WTC11 (cell line): ENCODE measurements at regions not wholly inside any gene's neighbourhood (a gene's known extent, or its start where the extent isn't known, plus 50 kb on each side); places are given as distances from the start of the nearest gene placed in this dataset.

Source experiments
- ATAC-seq: fragments of 200-7000 bp; cut with Tn5 transposase; 2 replicates; pipeline ENCODE4 v1.10.0; 2021; ENCODE audit warnings: mild to moderate bottlenecking, moderate library complexity
- CTCF ChIA-PET: fragments of 300-600 bp; sonication (Branson Sonifier 250); formaldehyde crosslinking; loops from one replicate; lab custom pipeline; 2021; ENCODE audit warnings: antibody characterized with exemption; lab: Charles Lee
- POLR2A ChIA-PET: fragments of 350-600 bp; sonication (Branson Sonifier 250); formaldehyde crosslinking; loops from one replicate; lab custom pipeline; 2021; ENCODE audit warnings: antibody characterized with exemption; lab: Charles Lee
- DNase-seq: peaks from one replicate; pipeline ENCODE4 v3.0.0; 2021; ENCODE audit warnings: low spot score
- H3K27ac Mint-ChIP-seq: 2 replicates; pipeline ENCODE4 v1.8.0; 2021; ENCODE audit warnings: mixed read lengths
- H3K27me3 Mint-ChIP-seq: 2 replicates; pipeline ENCODE4 v1.8.0; 2021; ENCODE audit warnings: low read depth, mild to moderate bottlenecking, moderate library complexity, mixed read lengths
- H3K36me3 Mint-ChIP-seq: 2 replicates; pipeline ENCODE4 v1.8.0; 2021; ENCODE audit warnings: mixed read lengths
- H3K4me1 Mint-ChIP-seq: 2 replicates; pipeline ENCODE4 v1.8.0; 2022; ENCODE audit warnings: mixed read lengths
- H3K4me3 Mint-ChIP-seq: 2 replicates; pipeline ENCODE4 v1.8.0; 2021; ENCODE audit warnings: mild to moderate bottlenecking, moderate library complexity, mixed read lengths
- H3K9me3 Mint-ChIP-seq: 2 replicates; pipeline ENCODE4 v1.8.0; 2021; ENCODE audit warnings: mixed read lengths
- ATF3 ChIP-seq: sonication (generic); formaldehyde crosslinking; conservative IDR thresholded peaks from 2 replicates; pipeline ENCODE4 v1.8.1; 2022; ENCODE audit warnings: mild to moderate bottlenecking, missing genetic modification reagents
- E2F5 ChIP-seq: sonication (generic); formaldehyde crosslinking; IDR thresholded peaks from 2 replicates; pipeline ENCODE4 v1.8.1; 2022; ENCODE audit warnings: mild to moderate bottlenecking, moderate library complexity, missing genetic modification reagents
- ERG ChIP-seq: fragments of 250-450 bp; sonication (Bioruptor Pico); IDR thresholded peaks from 2 replicates; pipeline ENCODE4 v1.8.0; 2021; ENCODE audit warnings: mild to moderate bottlenecking
- FOXP4 ChIP-seq: sonication (generic); formaldehyde crosslinking; IDR thresholded peaks from 2 replicates; pipeline ENCODE4 v1.8.0; 2022; ENCODE audit warnings: mild to moderate bottlenecking, missing genetic modification reagents
- GTF2I ChIP-seq: fragments of 250-450 bp; sonication (Bioruptor Pico); conservative IDR thresholded peaks from 2 replicates; pipeline ENCODE4 v1.4.0; 2021; ENCODE audit warnings: mild to moderate bottlenecking
- IRF2 ChIP-seq: sonication (generic); formaldehyde crosslinking; IDR thresholded peaks from 2 replicates; pipeline ENCODE4 v1.8.0; 2022; ENCODE audit warnings: low read depth, missing genetic modification reagents, borderline replicate concordance
- KAT7 ChIP-seq: sonication (generic); formaldehyde crosslinking; IDR thresholded peaks from 2 replicates; pipeline ENCODE4 v1.8.1; 2023; ENCODE audit warnings: missing genetic modification reagents, mild to moderate bottlenecking, borderline replicate concordance
- MAX ChIP-seq: sonication (generic); formaldehyde crosslinking; IDR thresholded peaks from 2 replicates; pipeline ENCODE4 v1.8.0; 2022; ENCODE audit warnings: mild to moderate bottlenecking, missing genetic modification reagents
- NFATC4 ChIP-seq: fragments of 250-450 bp; sonication (Bioruptor Pico); IDR thresholded peaks from 2 replicates; pipeline ENCODE4 v1.9.0; 2021; ENCODE audit warnings: mild to moderate bottlenecking
- NFE2L1 ChIP-seq: sonication (generic); formaldehyde crosslinking; IDR thresholded peaks from 2 replicates; pipeline ENCODE4 v1.8.1; 2023; ENCODE audit warnings: missing genetic modification reagents
- NFYB ChIP-seq: sonication (generic); formaldehyde crosslinking; conservative IDR thresholded peaks from 2 replicates; pipeline ENCODE4 v1.8.0; 2022; ENCODE audit warnings: low read depth, missing genetic modification reagents
- NR1H2 ChIP-seq: sonication (generic); formaldehyde crosslinking; IDR thresholded peaks from 2 replicates; pipeline ENCODE4 v1.9.0; 2021; ENCODE audit warnings: mild to moderate bottlenecking, moderate library complexity, missing genetic modification reagents
- NR2C2 ChIP-seq: sonication (generic); formaldehyde crosslinking; IDR thresholded peaks from 2 replicates; pipeline ENCODE4 v1.8.0; 2022; ENCODE audit warnings: mild to moderate bottlenecking, missing genetic modification reagents
- OVOL2 ChIP-seq: fragments of 250-450 bp; sonication (Bioruptor Pico); IDR thresholded peaks from 2 replicates; pipeline ENCODE4 v1.9.0; 2021; ENCODE audit warnings: mild to moderate bottlenecking, borderline replicate concordance
- RELA ChIP-seq: sonication (generic); formaldehyde crosslinking; IDR thresholded peaks from 2 replicates; pipeline ENCODE4 v1.8.1; 2022; ENCODE audit warnings: missing genetic modification reagents, mild to moderate bottlenecking, borderline replicate concordance
- TCF7 ChIP-seq: sonication (generic); formaldehyde crosslinking; IDR thresholded peaks from 2 replicates; pipeline ENCODE4 v1.8.0; 2022; ENCODE audit warnings: mild to moderate bottlenecking, low read depth, missing genetic modification reagents, moderate library complexity
- TEAD4 ChIP-seq: sonication (generic); formaldehyde crosslinking; IDR thresholded peaks from 2 replicates; pipeline ENCODE4 v1.8.0; 2022; ENCODE audit warnings: mild to moderate bottlenecking, missing genetic modification reagents
- ZMAT4 ChIP-seq: fragments of 250-450 bp; sonication (Bioruptor Pico); IDR thresholded peaks from 2 replicates; pipeline ENCODE4 v1.9.0; 2021; ENCODE audit warnings: mild to moderate bottlenecking
- ZNF121 ChIP-seq: sonication (generic); formaldehyde crosslinking; IDR thresholded peaks from 2 replicates; pipeline ENCODE4 v1.8.0; 2023; ENCODE audit warnings: missing genetic modification reagents
- ZNF138 ChIP-seq: sonication (generic); formaldehyde crosslinking; conservative IDR thresholded peaks from 2 replicates; pipeline ENCODE4 v1.8.1; 2022; ENCODE audit warnings: mild to moderate bottlenecking, moderate library complexity, missing genetic modification reagents
- ZNF232 ChIP-seq: sonication (generic); formaldehyde crosslinking; IDR thresholded peaks from 2 replicates; pipeline ENCODE4 v1.8.0; 2022; ENCODE audit warnings: mild to moderate bottlenecking, missing genetic modification reagents
- ZNF396 ChIP-seq: fragments of 250-450 bp; sonication (Bioruptor Pico); IDR thresholded peaks from 2 replicates; pipeline ENCODE4 v1.8.0; 2021; ENCODE audit warnings: mild to moderate bottlenecking, moderate library complexity, borderline replicate concordance
- ZNF416 ChIP-seq: fragments of 250-450 bp; sonication (Bioruptor Pico); IDR thresholded peaks from 2 replicates; pipeline ENCODE4 v1.9.0; 2021; ENCODE audit warnings: mild to moderate bottlenecking, inconsistent platforms
- ZNF671 ChIP-seq: fragments of 250-450 bp; sonication (Bioruptor Pico); IDR thresholded peaks from 2 replicates; pipeline ENCODE4 v1.8.0; 2021; ENCODE audit warnings: mild to moderate bottlenecking

GRCh38 chr3:104982130-104982529 is 384.6 kb upstream of the ALCAM start:
- ATAC-seq (no peak), DNase-seq (no peak)
- peaks cover 10% of the 10 kb centered on the region for H3K9me3 Mint-ChIP-seq
- ChIA-PET CTCF (no interaction called here), POLR2A (no interaction called here)
- H3K27me3 Mint-ChIP-seq: no peaks in the 10 kb centered on the region
- no peak overlapping the region for H3K27ac Mint-ChIP-seq
- no peaks in the 10 kb centered on the region for H3K36me3 Mint-ChIP-seq
- no peak for TF ChIP-seq ZNF121 (CRISPR knock-in tag)
- TF ChIP-seq ZNF671 (CRISPR knock-in tag): no peak
- no peak for TF ChIP-seq TEAD4 (CRISPR knock-in tag)
- no peak for TF ChIP-seq NFE2L1
- TF ChIP-seq MAX (CRISPR knock-in tag): no peak
- TF ChIP-seq TCF7 (CRISPR knock-in tag): no peak
- TF ChIP-seq E2F5 (CRISPR knock-in tag): no peak
- TF ChIP-seq RELA: no peak
- no peak for TF ChIP-seq ZNF396 (CRISPR knock-in tag)
- TF ChIP-seq ATF3 (CRISPR knock-in tag): no peak
- no peak for TF ChIP-seq NFATC4 (CRISPR knock-in tag)
- TF ChIP-seq GTF2I (CRISPR knock-in tag): no peak
- H3K4me1 Mint-ChIP-seq: no peaks in the 10 kb centered on the region
- H3K4me3 Mint-ChIP-seq: no peak overlapping the region

- Mint-ChIP-seq H3K27ac (no peak overlapping the region), H3K27me3 (no peaks in the 10 kb centered on the region), H3K36me3 (no peaks in the 10 kb centered on the region), H3K4me1 (peaks cover 7% of the 10 kb centered on the region), H3K9me3 (no peaks in the 10 kb centered on the region), H3K4me3 (no peak overlapping the region)
- ChIA-PET POLR2A (no interaction called here), CTCF (no interaction called here)
- DNase-seq (no peak), ATAC-seq (no peak)
- TF ChIP-seq IRF2 (CRISPR knock-in tag): no peak
- no peak for TF ChIP-seq ERG (CRISPR knock-in tag)
- TF ChIP-seq NR1H2 (CRISPR knock-in tag): no peak
- no peak for TF ChIP-seq NFYB (CRISPR knock-in tag)
- no peak for TF ChIP-seq ZNF232 (CRISPR knock-in tag)
- TF ChIP-seq NR2C2: no peak
- no peak for TF ChIP-seq OVOL2 (CRISPR knock-in tag)
- TF ChIP-seq KAT7 (CRISPR knock-in tag): no peak
- TF ChIP-seq ZMAT4 (CRISPR knock-in tag): no peak
Measured at GRCh38 chr3:104987859-104988258, 378.9 kb upstream of the ALCAM start.

GRCh38 chr3:104988496-104988895 is 378.2 kb upstream of the ALCAM start:
- no peaks in the 10 kb centered on the region for H3K9me3 Mint-ChIP-seq
- no peak overlapping the region for H3K27ac Mint-ChIP-seq
- POLR2A ChIA-PET: no interaction called here
- H3K27me3 Mint-ChIP-seq: no peaks in the 10 kb centered on the region
- DNase-seq: no peak
- no peak overlapping the region for H3K4me3 Mint-ChIP-seq
- H3K4me1 Mint-ChIP-seq: peaks cover 7% of the 10 kb centered on the region
- H3K36me3 Mint-ChIP-seq: no peaks in the 10 kb centered on the region
- TF ChIP-seq ZNF416 (no peak), ZNF138 (CRISPR knock-in tag) (no peak), RELA (no peak), ZNF396 (CRISPR knock-in tag) (no peak), ATF3 (CRISPR knock-in tag) (no peak), FOXP4 (CRISPR knock-in tag) (no peak)
- no peak for ATAC-seq
- CTCF ChIA-PET: no interaction called here
